Kidney (tissue), 13 donors: ENCODE measurements at regions not wholly inside any gene's neighbourhood (a gene's known extent, or its start where the extent isn't known, plus 50 kb on each side); places are given as distances from the start of the nearest gene placed in this dataset.

Experiments used
- DNase-seq, 5 donors: peaks; one replicate each; pipeline ENCODE4 v3.0.0-alpha.2; 2013 to 2020
- FAIRE-seq: peaks from 2 replicates; lab custom pipeline; 2012; peaks lifted over from hg19 to GRCh38; lab: Jason Lieb, UNC
- H3K27ac ChIP-seq, 2 donors: one replicate each; pipeline ENCODE4 v1.7.0; 2013; ENCODE audit warnings: low read depth in 2 of 2, low read length in 2 of 2, inconsistent platforms in 1 of 2
- H3K27me3 ChIP-seq: one replicate; pipeline ENCODE4 v1.7.1; 2013; ENCODE audit warnings: low read length, inconsistent platforms; ENCODE audit not compliant: control insufficient read depth, insufficient read depth
- H3K36me3 ChIP-seq, 3 donors: one replicate each; pipeline versions ENCODE4 v1.7.0 to v1.7.1; 2013; ENCODE audit warnings: low read length in 3 of 3, control low read depth in 1 of 3, inconsistent platforms in 1 of 3; ENCODE audit not compliant: insufficient read depth in 3 of 3, control insufficient read depth in 2 of 3
- H3K4me1 ChIP-seq, 3 donors: one replicate each; pipeline versions ENCODE4 v1.7.0 to v1.7.1; 2013; ENCODE audit warnings: low read length in 3 of 3, inconsistent platforms in 1 of 3, low read depth in 1 of 3; ENCODE audit not compliant: control insufficient read depth in 2 of 3, insufficient read depth in 2 of 3
- H3K4me3 ChIP-seq, 3 donors: one replicate each; pipeline versions ENCODE4 v1.7.0 to v1.8.1; 2013; ENCODE audit warnings: low read length in 3 of 3, control low read depth in 1 of 3, inconsistent platforms in 1 of 3
- H3K9ac ChIP-seq, 3 donors: one replicate each; pipeline versions ENCODE4 v1.7.0 to v1.7.1; 2013; ENCODE audit warnings: low read length in 3 of 3, control low read depth in 1 of 3, inconsistent platforms in 1 of 3
- H3K9me3 ChIP-seq, 3 donors: one replicate each; pipeline versions ENCODE4 v1.7.0 to v1.7.1; 2013; ENCODE audit warnings: low read length in 3 of 3, control low read depth in 1 of 3, inconsistent platforms in 1 of 3; ENCODE audit not compliant: control insufficient read depth in 2 of 3, insufficient read depth in 1 of 3
- CTCF ChIP-seq: IDR thresholded peaks from 3 replicates; pipeline ENCODE4 v1.5.1; 2012; ENCODE audit warnings: mild to moderate bottlenecking, moderate library complexity, borderline replicate concordance; ENCODE audit not compliant: insufficient read depth; ENCODE audit errors: extremely low read depth
- intact Hi-C: fragments of 100-400 bp; cut with DNase I; formaldehyde crosslinking; loops from one replicate; pipeline ENCODE4 v1.11.1; 2022
- donor health status: control.
- donor health status: control.
- donor health status: control.
- donor health status: control.
- donor health status: control.
- donor health status: DM: yes; HTN: yes; CAD: no.
- donor health status: Normal renal cell carcinoma (clear cell type).

- Histone ChIP-seq H3K4me3 (no peak overlapping the region), H3K9ac (no peak overlapping the region), H3K27ac (no peak overlapping the region), H3K27me3 (no peaks in the 10 kb centered on the region), H3K4me1 (no peaks in the 10 kb centered on the region), H3K9me3 (peaks cover 0 to 8% (median 0%) of the 10 kb centered on the region in 3 donors), H3K36me3 (no peaks in the 10 kb centered on the region)
- no peak for TF ChIP-seq CTCF
- intact Hi-C loops, result no loop called here
- FAIRE-seq, result no peak
- no peak for DNase-seq
Observed at GRCh38 chr3:35392187-35392586, 247.1 kb upstream of the ARPP21 start.

- no peak for TF ChIP-seq CTCF
- intact Hi-C loops, result no loop called here
- Histone ChIP-seq H3K4me1 (no peaks in the 10 kb centered on the region), H3K27ac (no peak overlapping the region), H3K9me3 (peaks cover 0 to 8% (median 0%) of the 10 kb centered on the region in 3 donors), H3K9ac (no peak overlapping the region), H3K4me3 (no peak overlapping the region), H3K27me3 (no peaks in the 10 kb centered on the region), H3K36me3 (no peaks in the 10 kb centered on the region)
- DNase-seq (peak in 4 of 5 donors; percentile 48 to 80 (median 74)), FAIRE-seq (no peak)
Observed at GRCh38 chr3:35393901-35394799, 245.2 kb upstream of the ARPP21 start.

DNA sequence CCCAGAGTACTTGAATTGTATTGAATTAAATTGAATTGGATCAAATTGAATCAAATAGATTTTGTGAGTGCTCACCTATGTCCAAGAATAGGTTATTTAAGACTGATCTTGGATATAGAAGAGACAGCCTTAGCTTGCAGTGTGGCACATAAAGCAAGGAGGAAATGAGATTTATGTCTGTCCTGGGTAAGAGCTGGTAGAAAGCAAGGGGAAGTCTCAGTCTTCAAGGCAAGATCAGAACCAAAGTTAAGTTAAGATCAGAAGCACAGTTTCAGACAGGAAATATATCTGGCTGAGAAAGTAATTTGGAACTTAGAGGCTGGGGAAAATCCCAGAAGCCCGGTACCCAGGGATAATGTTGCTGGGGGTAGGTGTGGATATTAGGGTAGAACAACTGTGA, 244.4 kb upstream of the ARPP21 start:
- DNase-seq, result no peak
- Histone ChIP-seq H3K27me3 (no peaks in the 10 kb centered on the region), H3K9ac (no peak overlapping the region), H3K27ac (no peak overlapping the region), H3K4me3 (no peak overlapping the region), H3K4me1 (no peaks in the 10 kb centered on the region), H3K36me3 (no peaks in the 10 kb centered on the region), H3K9me3 (peaks cover 0 to 8% (median 0%) of the 10 kb centered on the region in 3 donors)
- TF ChIP-seq CTCF, result no peak
- intact Hi-C loops, result no loop called here
- no peak for FAIRE-seq
